ENCODE measurements at regions not wholly inside any gene's neighbourhood (a gene's known extent, or its start where the extent isn't known, plus 50 kb on each side); places are given as distances from the start of the nearest gene placed in this dataset.

DNA sequence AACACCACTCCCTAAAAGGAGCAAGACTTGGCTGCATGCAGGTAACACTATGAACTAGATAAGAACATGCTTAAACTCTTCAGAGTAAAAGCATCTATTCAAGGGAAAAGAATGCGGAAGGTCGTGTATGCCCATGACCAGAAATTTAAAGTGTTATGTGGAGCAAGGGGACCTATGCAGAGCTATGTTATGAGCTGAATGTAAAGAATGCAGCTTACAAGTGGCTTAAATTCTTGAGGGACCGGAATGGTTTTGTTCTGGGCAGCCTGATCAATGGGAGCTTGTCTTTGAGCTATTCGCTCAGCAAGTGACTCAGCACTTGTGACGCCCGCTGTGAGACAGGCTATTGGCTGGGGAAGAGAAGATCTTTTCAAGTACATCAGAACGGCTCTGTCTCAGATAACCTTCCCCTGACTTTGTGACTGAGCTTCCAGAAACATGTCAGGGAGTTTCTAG is 367.5 kb upstream of the THBS1 start (continued):
- TF ChIP-seq KLF15 (CRISPR knock-in tag; IDR thresholded peaks at IDR 0.05; ENCODE audit: borderline replicate concordance) (no peak), CREM (IDR thresholded peaks at IDR 0.05) (peak; percentile 65; the same call in 1 of the 2 replicates), CREM (CRISPR knock-in tag; IDR thresholded peaks at IDR 0.05) (no peak), ISL2 (CRISPR knock-in tag; IDR thresholded peaks at IDR 0.05) (peak; percentile 67), THYN1 (CRISPR knock-in tag; IDR thresholded peaks at IDR 0.05; ENCODE audit: borderline replicate concordance, low read depth) (no peak), PITX1 (CRISPR knock-in tag; IDR thresholded peaks at IDR 0.05) (no peak), MBNL3 (CRISPR knock-in tag; conservative IDR thresholded peaks at IDR 0.05) (no peak), STAG1 (CRISPR knock-in tag; IDR thresholded peaks at IDR 0.05) (peak; percentile 9; the same call in 1 of the 2 replicates), WIZ (CRISPR knock-in tag; IDR thresholded peaks at IDR 0.05) (no peak), MAFK (conservative IDR thresholded peaks at IDR 0.05 in 1 of 2, IDR thresholded peaks at IDR 0.05 in 1 of 2; ENCODE audit: low read length in 2 of 2) (peak; percentile 36 to 73; a peak in 3 of 4 replicates), ZNF33B (CRISPR knock-in tag; IDR thresholded peaks at IDR 0.05) (no peak), HMG20A (CRISPR knock-in tag; IDR thresholded peaks at IDR 0.05; ENCODE audit: borderline replicate concordance) (peak; percentile 71), ATF7 (IDR thresholded peaks at IDR 0.05) (no peak), ATF7 (CRISPR knock-in tag; IDR thresholded peaks at IDR 0.05) (no peak), NR2F6 (IDR thresholded peaks at IDR 0.05) (peak; percentile 53), NR2F6 (CRISPR knock-in tag; IDR thresholded peaks at IDR 0.05) (no peak), SETDB1 (CRISPR knock-in tag; IDR thresholded peaks at IDR 0.05; ENCODE audit: borderline replicate concordance) (no peak), SIN3A (IDR thresholded peaks at IDR 0.05; ENCODE audit: borderline replicate concordance, low read depth, low read length) (no peak), NKX3-1 (CRISPR knock-in tag; IDR thresholded peaks at IDR 0.05) (no peak), DR1 (CRISPR knock-in tag; IDR thresholded peaks at IDR 0.05) (no peak), ZNF773 (CRISPR knock-in tag; IDR thresholded peaks at IDR 0.05; ENCODE audit: borderline replicate concordance) (no peak), MAFF (IDR thresholded peaks at IDR 0.05; ENCODE audit: low read depth, low read length) (peak; percentile 39; the same call in 1 of the 2 replicates), ZNF737 (CRISPR knock-in tag; IDR thresholded peaks at IDR 0.05; ENCODE audit: borderline replicate concordance) (no peak), ONECUT2 (CRISPR knock-in tag; IDR thresholded peaks at IDR 0.05) (0 out of 2 replicates have a peak, but pooled peaks have one; percentile 36), ZNF510 (CRISPR knock-in tag; IDR thresholded peaks at IDR 0.05; ENCODE audit: low read depth) (no peak), NFE2L2 (IDR thresholded peaks at IDR 0.05; ENCODE audit: low read length) (peak; percentile 95), HNF4A (CRISPR knock-in tag; IDR thresholded peaks at IDR 0.05) (0 out of 2 replicates have a peak, but pooled peaks have one; percentile 7), ZNF546 (CRISPR knock-in tag; conservative IDR thresholded peaks at IDR 0.05) (no peak), ZKSCAN1 (IDR thresholded peaks at IDR 0.05; ENCODE audit: low read length) (no peak)
- TF ChIP-seq, protein P1, sequence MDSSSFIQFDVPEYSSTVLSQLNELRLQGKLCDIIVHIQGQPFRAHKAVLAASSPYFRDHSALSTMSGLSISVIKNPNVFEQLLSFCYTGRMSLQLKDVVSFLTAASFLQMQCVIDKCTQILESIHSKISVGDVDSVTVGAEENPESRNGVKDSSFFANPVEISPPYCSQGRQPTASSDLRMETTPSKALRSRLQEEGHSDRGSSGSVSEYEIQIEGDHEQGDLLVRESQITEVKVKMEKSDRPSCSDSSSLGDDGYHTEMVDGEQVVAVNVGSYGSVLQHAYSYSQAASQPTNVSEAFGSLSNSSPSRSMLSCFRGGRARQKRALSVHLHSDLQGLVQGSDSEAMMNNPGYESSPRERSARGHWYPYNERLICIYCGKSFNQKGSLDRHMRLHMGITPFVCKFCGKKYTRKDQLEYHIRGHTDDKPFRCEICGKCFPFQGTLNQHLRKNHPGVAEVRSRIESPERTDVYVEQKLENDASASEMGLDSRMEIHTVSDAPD (CRISPR knock-in tag; IDR thresholded peaks at IDR 0.05): no peak
- TF ChIP-seq, protein P2, sequence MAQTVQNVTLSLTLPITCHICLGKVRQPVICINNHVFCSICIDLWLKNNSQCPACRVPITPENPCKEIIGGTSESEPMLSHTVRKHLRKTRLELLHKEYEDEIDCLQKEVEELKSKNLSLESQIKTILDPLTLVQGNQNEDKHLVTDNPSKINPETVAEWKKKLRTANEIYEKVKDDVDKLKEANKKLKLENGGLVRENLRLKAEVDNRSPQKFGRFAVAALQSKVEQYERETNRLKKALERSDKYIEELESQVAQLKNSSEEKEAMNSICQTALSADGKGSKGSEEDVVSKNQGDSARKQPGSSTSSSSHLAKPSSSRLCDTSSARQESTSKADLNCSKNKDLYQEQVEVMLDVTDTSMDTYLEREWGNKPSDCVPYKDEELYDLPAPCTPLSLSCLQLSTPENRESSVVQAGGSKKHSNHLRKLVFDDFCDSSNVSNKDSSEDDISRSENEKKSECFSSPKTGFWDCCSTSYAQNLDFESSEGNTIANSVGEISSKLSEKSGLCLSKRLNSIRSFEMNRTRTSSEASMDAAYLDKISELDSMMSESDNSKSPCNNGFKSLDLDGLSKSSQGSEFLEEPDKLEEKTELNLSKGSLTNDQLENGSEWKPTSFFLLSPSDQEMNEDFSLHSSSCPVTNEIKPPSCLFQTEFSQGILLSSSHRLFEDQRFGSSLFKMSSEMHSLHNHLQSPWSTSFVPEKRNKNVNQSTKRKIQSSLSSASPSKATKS (CRISPR knock-in tag; IDR thresholded peaks at IDR 0.05): no peak
- TF ChIP-seq, protein P3, sequence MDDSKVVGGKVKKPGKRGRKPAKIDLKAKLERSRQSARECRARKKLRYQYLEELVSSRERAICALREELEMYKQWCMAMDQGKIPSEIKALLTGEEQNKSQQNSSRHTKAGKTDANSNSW (CRISPR knock-in tag; IDR thresholded peaks at IDR 0.05; ENCODE audit: borderline replicate concordance): no peak
